GM21576 (cell line): ENCODE measurements at regions not wholly inside any gene's neighbourhood (a gene's known extent, or its start where the extent isn't known, plus 50 kb on each side); places are given as distances from the start of the nearest gene placed in this dataset.

Experiments
- ATAC-seq: cut with Tn5 transposase; IDR thresholded peaks from one replicate; pipeline ENCODE4 v1.9.1; 2021; ENCODE audit warnings: mild to moderate bottlenecking, moderate library complexity; ENCODE audit not compliant: unreplicated experiment

DNA sequence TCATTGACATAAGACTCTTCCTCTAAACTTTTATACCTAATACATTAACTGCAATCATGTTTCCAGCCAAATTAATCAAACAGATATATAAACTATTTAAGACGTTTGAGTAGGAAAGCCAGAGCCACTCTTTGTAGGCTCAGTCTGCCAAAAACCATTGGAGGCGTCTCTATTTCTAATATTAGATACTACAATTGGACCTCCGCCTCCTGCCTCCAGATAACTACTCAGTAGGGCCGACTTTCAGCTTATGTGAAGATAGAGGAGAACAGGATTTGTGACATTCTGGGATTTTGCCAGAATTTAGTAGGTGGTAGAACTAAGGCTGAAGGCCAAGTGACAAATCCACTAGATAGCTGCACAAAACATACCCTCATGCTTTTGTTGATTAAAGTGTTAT lies 463.0 kb downstream of the CETN3 start:
- no peak for ATAC-seq

DNA sequence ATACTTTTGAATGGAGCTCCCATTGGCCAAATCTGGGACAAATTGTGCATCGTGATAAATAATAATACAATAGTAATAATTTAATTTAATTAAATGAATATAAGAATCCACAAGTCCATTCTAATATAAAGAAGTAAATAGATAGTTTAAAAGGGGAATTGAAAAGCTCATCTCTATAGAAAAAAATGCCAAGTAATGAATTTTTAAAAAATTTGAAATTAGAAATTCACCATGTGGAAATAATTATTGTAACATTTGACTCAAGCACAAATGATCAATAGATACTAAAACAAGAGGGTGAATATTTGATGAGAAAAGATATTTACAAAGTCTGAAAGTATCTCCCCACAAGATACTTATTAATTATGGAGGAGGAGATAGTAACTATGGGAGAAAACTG lies 467.4 kb downstream of the CETN3 start:
- ATAC-seq: no peak

DNA sequence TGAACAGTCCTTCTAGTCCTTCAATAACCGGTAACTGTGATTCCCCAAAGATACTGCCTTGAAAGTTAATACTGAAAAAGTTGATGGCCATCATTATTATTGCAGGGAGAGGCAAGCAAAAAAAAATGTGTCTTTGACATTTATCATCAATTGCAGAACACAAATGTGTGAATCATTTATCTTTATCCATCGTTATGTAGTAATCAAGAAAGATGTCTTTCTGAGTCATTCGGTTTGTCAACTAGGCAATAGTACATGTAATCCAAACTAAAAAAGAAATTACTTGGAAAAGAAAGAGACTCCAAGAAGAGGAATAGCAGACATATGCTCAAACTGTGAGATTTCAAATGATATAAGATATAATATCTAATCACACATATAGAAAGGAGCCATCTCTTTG lies 473.0 kb downstream of the CETN3 start:
- no peak for ATAC-seq

GRCh38 chr5:89934069-89934468 lies 475.5 kb downstream of the CETN3 start:
- peak; percentile 41 for ATAC-seq

DNA sequence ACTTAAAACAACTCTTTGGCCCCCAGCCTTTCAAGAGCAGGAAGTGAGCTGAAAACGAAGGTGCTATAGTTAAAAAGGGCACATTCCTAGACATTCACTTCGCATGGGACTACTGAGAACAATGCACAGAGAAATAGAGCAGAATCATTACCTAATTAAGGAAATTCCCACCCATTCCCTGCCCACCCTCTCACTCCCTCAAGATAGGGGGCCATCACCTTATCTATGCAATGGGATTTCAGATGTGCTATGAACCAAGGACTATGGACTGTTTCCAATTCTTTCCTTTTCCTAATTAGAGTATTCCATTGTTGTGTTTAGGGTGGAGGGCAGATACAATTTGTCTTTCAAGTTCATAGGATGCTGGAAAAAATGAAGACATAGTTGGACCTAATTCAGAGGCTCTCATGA lies 476.8 kb downstream of the CETN3 start:
- no peak for ATAC-seq

GRCh38 chr5:89930591-89931392 lies 478.8 kb downstream of the CETN3 start:
- ATAC-seq: peak; percentile 84

- ATAC-seq: no peak
Measured at GRCh38 chr5:89929834-89930233, 479.7 kb downstream of the CETN3 start.

GRCh38 chr5:89929173-89929572 lies 480.4 kb downstream of the CETN3 start:
- no peak for ATAC-seq

DNA sequence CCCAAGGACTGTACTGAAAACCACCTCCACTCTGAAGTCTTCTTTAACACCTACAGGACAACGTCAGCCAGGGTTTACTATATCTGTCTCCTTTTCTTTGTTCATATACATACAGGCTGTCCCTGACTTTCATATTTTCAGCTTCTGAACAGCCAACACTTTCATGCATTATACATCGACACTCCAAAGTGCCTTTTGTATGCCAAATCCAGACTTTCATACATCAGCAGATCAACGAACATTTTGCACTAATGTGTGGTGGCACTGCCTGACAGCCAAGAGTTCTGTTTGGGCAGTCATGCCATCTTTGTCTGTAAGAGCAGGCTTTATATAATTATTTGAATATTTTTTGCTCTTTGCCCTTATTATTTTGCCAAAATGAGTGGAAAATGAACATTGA lies 487.4 kb downstream of the CETN3 start:
- no peak for ATAC-seq

GRCh38 chr5:89917112-89917511 lies 492.4 kb downstream of the CETN3 start:
- ATAC-seq: no peak

- no peak for ATAC-seq
Measured at GRCh38 chr5:89916131-89916530, 493.4 kb downstream of the CETN3 start.

GRCh38 chr5:89908876-89909275 lies 500.7 kb downstream of the CETN3 start:
- no peak for ATAC-seq

DNA sequence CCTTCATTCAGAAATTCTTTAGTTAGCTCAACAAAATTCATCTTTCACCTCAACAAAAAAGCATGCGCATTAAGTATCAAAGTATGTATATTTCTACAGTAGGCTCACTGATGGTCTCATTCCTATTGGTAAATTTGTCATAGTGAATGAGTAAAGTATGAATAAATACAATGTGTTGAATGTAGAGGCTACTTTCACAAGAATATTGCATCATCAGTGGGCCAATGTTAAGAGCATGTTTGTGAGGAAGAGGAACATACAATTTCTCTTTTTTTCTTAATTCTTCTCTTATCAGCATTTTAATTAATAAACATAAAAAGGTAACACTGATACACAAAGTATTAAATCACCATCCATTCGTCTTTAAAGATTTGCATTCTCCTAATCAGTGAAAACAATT lies 505.1 kb downstream of the CETN3 start:
- no peak for ATAC-seq

DNA sequence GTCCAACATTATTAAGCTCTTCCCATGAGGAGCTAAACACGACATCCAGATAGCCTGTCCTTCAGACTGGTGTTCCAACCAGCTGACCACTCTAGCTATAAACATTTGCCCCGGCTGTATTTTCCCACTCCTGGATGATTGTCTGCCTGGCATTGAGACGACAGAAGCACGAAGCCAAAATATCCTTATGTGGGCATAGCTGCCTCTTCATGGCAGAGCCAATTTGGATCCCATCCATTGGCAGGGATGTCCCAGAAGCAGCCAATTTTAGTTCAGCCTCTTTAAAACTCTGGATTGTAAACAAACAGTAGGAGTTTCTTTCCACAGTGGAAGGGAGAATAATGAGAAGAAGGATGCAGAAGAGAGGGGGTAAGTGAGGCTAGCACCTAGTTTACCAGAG lies 507.6 kb downstream of the CETN3 start:
- ATAC-seq: no peak

GRCh38 chr5:89901346-89901745 lies 508.2 kb downstream of the CETN3 start:
- ATAC-seq: no peak

GRCh38 chr5:89900346-89900745 lies 509.2 kb downstream of the CETN3 start:
- ATAC-seq: no peak

GRCh38 chr5:89899559-89899958 lies 510.0 kb downstream of the CETN3 start:
- no peak for ATAC-seq

GRCh38 chr5:89893546-89893945 lies 516.0 kb downstream of the CETN3 start:
- ATAC-seq: no peak

- no peak for ATAC-seq
Measured at GRCh38 chr5:89885670-89886069, 523.9 kb downstream of the CETN3 start.

DNA sequence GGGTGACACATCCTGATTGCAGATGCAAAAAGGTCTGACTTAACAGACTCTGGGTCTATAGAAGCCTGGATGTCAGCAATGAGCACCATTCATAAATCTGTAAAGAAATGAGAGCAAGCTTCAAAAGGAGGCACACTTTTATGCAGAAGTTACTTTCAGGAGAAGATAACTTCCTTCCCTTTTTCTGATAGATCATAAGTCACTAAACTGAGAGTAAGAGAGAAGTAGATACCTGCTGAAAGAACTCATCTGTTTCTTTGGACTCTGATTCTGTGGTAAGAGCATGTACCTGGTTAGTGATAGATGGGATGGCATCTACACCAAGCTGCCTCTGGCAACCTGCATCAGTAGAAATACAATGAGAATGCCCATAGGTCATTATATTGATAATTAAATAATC lies 525.6 kb downstream of the CETN3 start:
- no peak for ATAC-seq

GRCh38 chr5:89878140-89879132 lies 531.1 kb downstream of the CETN3 start:
- ATAC-seq: no peak

DNA sequence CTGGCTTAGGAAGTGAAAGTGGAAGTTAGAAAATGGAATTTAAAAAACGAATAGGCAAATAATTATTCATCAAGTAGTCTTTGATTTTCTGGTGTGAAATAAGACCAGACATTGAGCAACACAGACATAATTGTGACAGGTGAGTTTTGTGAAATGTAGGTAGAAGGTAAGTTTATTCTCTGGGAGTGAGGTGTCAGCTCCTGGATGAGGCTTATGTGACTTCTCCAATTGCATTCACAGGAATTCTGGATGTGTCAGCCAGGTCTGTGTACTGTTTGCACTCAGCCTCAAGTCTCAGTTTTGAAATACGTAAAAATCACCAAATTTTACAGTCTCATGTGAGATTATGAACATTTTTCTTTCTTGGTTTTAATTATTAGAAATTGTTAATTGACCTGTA lies 537.6 kb downstream of the CETN3 start:
- ATAC-seq: no peak
